ENCODE measurements at regions not wholly inside any gene's neighbourhood (a gene's known extent, or its start where the extent isn't known, plus 50 kb on each side); places are given as distances from the start of the nearest gene placed in this dataset.

- TF ChIP-seq CTCF (IDR thresholded peaks at IDR 0.05) = no peak
- no peaks in the 10 kb centered on the region for H3K9me3 Mint-ChIP-seq (ENCODE audit: unreplicated experiment)
- H3K4me1 Mint-ChIP-seq (ENCODE audit: unreplicated experiment) = no peaks in the 10 kb centered on the region
- no peaks in the 10 kb centered on the region for H3K36me3 Mint-ChIP-seq (ENCODE audit: unreplicated experiment)
- no peak for DNase-seq (ENCODE audit: extremely low spot score, unreplicated experiment)
- no peak overlapping the region for H3K27ac Mint-ChIP-seq (ENCODE audit: unreplicated experiment)
- no peak overlapping the region for H3K4me3 Mint-ChIP-seq (ENCODE audit: unreplicated experiment)
- no peaks in the 10 kb centered on the region for H3K27me3 Mint-ChIP-seq (ENCODE audit: unreplicated experiment)
Observed at GRCh38 chr1:177848577-177848976, 121.3 kb downstream of the SEC16B start.

- TF ChIP-seq CTCF (IDR thresholded peaks at IDR 0.05) = no peak
- no peaks in the 10 kb centered on the region for H3K4me1 Mint-ChIP-seq (ENCODE audit: unreplicated experiment)
- H3K4me3 Mint-ChIP-seq (ENCODE audit: unreplicated experiment) = no peak overlapping the region
- no peak overlapping the region for H3K27ac Mint-ChIP-seq (ENCODE audit: unreplicated experiment)
- H3K36me3 Mint-ChIP-seq (ENCODE audit: unreplicated experiment) = no peaks in the 10 kb centered on the region
- no peak for DNase-seq (ENCODE audit: extremely low spot score, unreplicated experiment)
- no peaks in the 10 kb centered on the region for H3K27me3 Mint-ChIP-seq (ENCODE audit: unreplicated experiment)
- no peaks in the 10 kb centered on the region for H3K9me3 Mint-ChIP-seq (ENCODE audit: unreplicated experiment)
Observed at GRCh38 chr1:177847843-177848242, 122.0 kb downstream of the SEC16B start.

- H3K9me3 Mint-ChIP-seq (ENCODE audit: unreplicated experiment) = no peaks in the 10 kb centered on the region
- H3K36me3 Mint-ChIP-seq (ENCODE audit: unreplicated experiment) = no peaks in the 10 kb centered on the region
- no peak overlapping the region for H3K27ac Mint-ChIP-seq (ENCODE audit: unreplicated experiment)
- no peaks in the 10 kb centered on the region for H3K27me3 Mint-ChIP-seq (ENCODE audit: unreplicated experiment)
- no peak for TF ChIP-seq CTCF (IDR thresholded peaks at IDR 0.05)
- DNase-seq (ENCODE audit: extremely low spot score, unreplicated experiment) = no peak
- no peaks in the 10 kb centered on the region for H3K4me1 Mint-ChIP-seq (ENCODE audit: unreplicated experiment)
- no peak overlapping the region for H3K4me3 Mint-ChIP-seq (ENCODE audit: unreplicated experiment)
Observed at GRCh38 chr1:177838907-177839485, 130.9 kb downstream of the SEC16B start.

- H3K27ac Mint-ChIP-seq (ENCODE audit: unreplicated experiment) = no peak overlapping the region
- H3K27me3 Mint-ChIP-seq (ENCODE audit: unreplicated experiment) = no peaks in the 10 kb centered on the region
- no peak overlapping the region for H3K4me3 Mint-ChIP-seq (ENCODE audit: unreplicated experiment)
- no peak for TF ChIP-seq CTCF (IDR thresholded peaks at IDR 0.05)
- no peak for DNase-seq (ENCODE audit: extremely low spot score, unreplicated experiment)
- no peaks in the 10 kb centered on the region for H3K36me3 Mint-ChIP-seq (ENCODE audit: unreplicated experiment)
- H3K4me1 Mint-ChIP-seq (ENCODE audit: unreplicated experiment) = no peaks in the 10 kb centered on the region
- no peaks in the 10 kb centered on the region for H3K9me3 Mint-ChIP-seq (ENCODE audit: unreplicated experiment)
Observed at GRCh38 chr1:177833631-177834030, 136.2 kb downstream of the SEC16B start.

- Mint-ChIP-seq H3K36me3 (ENCODE audit: unreplicated experiment) (no peaks in the 10 kb centered on the region), H3K9me3 (ENCODE audit: unreplicated experiment) (no peaks in the 10 kb centered on the region), H3K4me3 (ENCODE audit: unreplicated experiment) (no peak overlapping the region), H3K4me1 (ENCODE audit: unreplicated experiment) (no peaks in the 10 kb centered on the region), H3K27ac (ENCODE audit: unreplicated experiment) (no peak overlapping the region), H3K27me3 (ENCODE audit: unreplicated experiment) (peaks cover 4% of the 10 kb centered on the region)
- no peak for TF ChIP-seq CTCF (IDR thresholded peaks at IDR 0.05)
- no peak for DNase-seq (ENCODE audit: extremely low spot score, unreplicated experiment)
Observed at GRCh38 chr1:177830531-177831135, 139.2 kb downstream of the SEC16B start.

Measured in osteocyte (in vitro differentiated cells).